ENCODE measurements at regions not wholly inside any gene's neighbourhood (a gene's known extent, or its start where the extent isn't known, plus 50 kb on each side); places are given as distances from the start of the nearest gene placed in this dataset.
A peak's percentile ranks its signal among the peaks of the same experiment; 100 is the strongest.

GRCh38 chr2:12299431-12299830 lies 417.3 kb upstream of the TRIB2 start:
- no peak for DNase-seq (ENCODE audit: extremely low read depth in 1 of 2, low read depth in 1 of 2)

- no peak for DNase-seq (ENCODE audit: extremely low read depth in 1 of 2, low read depth in 1 of 2)
Observed at GRCh38 chr2:12300019-12300602, 416.6 kb upstream of the TRIB2 start.

DNA sequence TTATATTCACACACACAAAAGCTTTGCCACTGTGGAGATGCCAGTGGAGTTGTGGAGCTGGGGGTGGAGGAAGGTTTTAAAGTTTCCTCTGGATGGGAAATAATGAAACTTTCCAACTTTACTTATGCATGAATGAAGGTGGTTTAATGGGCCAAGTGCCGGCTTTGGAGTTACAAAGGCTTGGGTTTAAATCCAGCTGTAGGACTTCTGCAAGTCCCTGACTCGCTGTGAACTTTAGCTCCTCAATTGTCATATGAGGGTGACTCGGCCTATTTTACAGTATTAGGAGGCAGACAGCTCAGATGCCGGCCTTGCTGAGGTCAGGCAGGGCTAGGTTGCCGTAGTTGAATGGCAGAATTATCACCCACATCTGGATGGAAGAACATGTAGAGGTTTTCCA lies 415.8 kb upstream of the TRIB2 start:
- DNase-seq (ENCODE audit: extremely low read depth in 1 of 2, low read depth in 1 of 2), result no peak

DNA sequence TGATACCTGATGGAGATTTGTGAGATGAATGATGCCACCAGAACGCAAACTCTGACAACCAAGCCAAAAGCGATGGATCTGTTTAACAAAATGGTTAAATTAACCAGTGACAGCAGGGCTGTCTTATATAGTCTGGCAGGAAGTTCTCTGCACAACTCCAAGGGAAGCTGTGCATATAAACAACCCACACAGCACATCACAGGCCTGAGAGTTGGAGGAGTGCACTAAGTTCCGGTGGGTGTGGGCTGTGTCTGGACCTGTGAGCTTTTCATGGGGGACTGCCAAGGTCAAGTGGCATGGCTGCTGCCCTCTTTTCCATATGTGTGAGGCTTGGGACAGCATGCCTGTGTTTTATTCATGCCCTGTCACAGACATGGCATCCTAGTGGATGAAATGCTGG lies 414.6 kb upstream of the TRIB2 start:
- no peak for DNase-seq (ENCODE audit: extremely low read depth in 1 of 2, low read depth in 1 of 2)

DNA sequence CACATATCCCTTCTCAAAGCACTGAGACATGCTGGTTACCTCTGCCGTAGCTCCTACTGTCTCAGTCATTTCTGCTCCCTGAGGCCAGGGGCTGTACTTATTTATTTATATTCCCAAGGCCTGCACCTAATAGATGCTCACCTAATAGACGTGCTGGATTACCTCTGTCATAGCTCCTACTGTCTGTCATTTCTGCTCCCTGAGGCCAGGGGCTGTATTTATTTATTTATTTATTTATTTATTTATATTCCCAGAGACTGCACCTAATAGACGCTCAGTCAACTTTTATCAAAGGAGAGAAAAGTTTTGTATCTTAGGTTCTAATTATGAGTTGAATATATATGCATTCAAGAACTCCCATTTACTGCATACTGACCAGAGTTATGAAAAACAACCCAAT lies 414.0 kb upstream of the TRIB2 start:
- DNase-seq (ENCODE audit: extremely low read depth in 1 of 2, low read depth in 1 of 2), result no peak

DNA sequence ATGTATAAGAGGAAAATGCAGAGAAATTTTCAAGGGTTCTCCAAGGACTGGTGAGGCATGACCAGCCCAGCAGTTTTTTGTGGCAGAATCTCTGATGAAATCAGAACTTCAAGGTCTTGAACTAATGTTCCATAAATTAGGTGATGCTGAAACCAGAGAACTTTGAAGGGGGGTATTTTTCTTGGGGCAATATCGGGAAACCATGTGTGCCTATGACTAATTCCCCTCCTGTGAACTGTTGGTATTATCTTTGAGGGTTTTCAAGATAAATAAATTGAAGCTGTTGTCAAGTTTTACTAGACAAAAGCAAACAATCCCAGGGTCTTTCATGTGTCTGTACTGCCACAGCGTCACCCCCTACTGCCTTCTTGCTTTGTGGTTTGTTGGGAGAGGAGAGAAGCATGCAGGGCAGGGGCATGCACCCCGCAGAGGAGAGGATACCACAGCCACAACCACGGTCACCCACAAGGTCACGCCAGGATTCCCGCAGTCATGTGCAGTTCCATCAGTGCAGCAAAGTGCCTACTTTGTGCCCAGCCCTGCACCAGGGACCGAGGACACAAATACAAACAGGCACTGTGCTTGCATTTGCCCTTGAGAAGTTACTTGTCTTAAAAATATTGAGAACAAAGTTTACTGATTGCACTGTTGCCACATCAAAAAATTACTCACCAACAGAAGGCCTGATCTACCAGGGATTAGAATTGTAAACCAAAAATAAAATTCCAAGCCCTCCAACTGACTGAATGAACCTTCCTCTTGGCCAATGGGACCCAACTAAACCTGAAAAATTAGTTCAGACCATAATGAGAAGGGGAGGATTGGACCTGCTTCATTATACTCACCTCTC lies 413.3 kb upstream of the TRIB2 start:
- peak in 1 of 2 donors; percentile 7 for DNase-seq (ENCODE audit: extremely low read depth in 1 of 2, low read depth in 1 of 2)

DNA sequence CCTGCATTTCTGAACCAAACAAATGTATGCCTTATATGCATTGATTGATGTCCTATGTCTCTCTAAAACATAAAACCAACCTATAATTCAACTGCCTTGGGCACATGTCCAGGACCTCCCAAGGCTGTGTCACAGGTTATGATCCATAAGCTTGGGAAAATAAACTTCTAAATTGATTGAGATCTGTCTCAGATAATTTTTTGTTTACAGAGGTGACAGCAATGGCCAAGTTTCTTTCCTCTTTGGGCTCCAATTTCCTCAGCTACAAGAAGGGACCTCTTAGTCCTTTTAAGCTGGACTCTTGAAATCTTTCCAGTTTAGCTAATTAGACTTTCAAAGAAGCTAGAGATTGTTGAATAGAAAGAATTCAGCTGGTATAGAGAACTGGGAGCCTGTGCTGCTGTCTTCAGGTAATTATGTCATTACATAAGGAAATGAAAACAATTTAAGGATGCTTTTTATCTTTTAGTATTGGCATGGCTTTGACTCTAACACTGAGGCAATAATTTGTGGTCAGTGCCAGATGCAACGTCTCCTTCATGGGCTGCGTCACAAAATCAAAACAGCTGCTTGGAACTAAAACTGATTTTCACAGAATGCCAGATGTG lies 412.1 kb upstream of the TRIB2 start:
- no peak for DNase-seq (ENCODE audit: extremely low read depth in 1 of 2, low read depth in 1 of 2)

GRCh38 chr2:12305931-12306330 lies 410.8 kb upstream of the TRIB2 start:
- DNase-seq (ENCODE audit: extremely low read depth in 1 of 2, low read depth in 1 of 2), result no peak

DNA sequence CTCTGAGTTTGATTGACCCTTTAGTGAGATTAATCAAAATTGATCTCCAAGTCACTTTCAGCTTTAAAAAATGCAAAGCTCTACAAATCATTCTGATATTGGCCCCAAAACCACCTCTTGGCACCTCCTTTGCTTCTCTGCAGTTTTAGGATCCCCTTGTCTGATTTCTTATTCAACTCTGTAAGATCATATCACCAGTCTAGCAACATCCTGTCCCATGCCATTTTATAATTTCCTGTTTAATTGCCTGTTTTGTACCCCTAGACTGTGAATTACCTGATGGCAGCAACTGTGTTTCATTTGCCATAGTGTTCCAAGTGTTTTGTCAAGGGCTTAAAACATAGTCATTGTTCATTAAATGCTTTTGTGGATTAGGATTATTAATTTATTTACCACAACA lies 406.3 kb upstream of the TRIB2 start:
- DNase-seq (ENCODE audit: extremely low read depth in 1 of 2, low read depth in 1 of 2), result no peak

- DNase-seq (ENCODE audit: extremely low read depth in 1 of 2, low read depth in 1 of 2), result no peak
Observed at GRCh38 chr2:12313445-12314126, 403.1 kb upstream of the TRIB2 start.

DNA sequence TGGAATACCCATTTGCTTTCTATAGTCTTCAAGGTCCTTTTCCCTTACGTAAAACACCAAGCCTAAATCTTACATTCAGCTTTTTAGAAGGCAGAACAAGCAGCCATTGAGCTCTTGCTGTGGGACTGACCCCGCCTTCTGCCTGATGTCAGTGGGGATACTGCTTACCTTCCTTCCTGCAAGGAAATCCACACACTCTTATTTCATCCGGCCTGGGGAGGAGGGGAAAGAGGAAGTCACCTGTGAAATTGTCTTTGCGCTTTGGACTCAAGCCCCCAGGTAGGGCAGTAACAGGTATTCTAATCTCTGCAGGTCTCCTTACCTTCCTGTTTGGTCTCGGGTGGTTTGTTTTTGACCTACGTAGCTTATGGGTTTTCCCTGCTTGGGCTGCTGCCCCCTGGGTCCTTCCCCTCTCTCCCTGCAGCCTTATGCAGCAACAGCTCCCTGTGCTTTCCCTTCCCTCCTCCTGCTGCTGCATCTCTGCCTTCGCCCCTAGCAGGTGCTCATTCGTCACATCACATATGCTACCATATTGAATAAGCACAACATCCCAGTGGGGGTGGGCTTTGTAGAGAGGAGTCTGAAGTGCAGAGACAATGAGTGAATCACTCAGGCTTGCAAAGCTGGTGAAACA lies 402.5 kb upstream of the TRIB2 start:
- no peak for DNase-seq (ENCODE audit: extremely low read depth in 1 of 2, low read depth in 1 of 2)

DNA sequence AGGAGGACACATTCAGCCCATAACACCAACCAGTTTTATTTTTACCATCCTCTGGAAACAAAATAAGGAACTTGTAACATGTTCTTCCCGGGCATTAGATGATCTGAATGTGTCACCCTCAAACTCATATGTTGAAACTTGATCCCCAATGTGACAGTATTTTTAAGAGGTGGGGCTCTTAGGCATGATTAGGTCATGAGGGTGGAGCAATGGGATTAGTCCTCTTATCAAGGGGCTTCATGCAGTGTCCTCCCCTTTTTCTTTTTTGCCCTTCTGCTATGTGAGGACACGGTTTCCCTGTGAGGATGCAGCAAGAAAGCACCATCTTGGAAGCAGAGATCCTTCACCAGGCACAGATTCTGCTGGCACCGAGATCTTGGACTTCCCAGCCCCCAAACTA lies 401.5 kb upstream of the TRIB2 start:
- DNase-seq (ENCODE audit: extremely low read depth in 1 of 2, low read depth in 1 of 2), result no peak

DNA sequence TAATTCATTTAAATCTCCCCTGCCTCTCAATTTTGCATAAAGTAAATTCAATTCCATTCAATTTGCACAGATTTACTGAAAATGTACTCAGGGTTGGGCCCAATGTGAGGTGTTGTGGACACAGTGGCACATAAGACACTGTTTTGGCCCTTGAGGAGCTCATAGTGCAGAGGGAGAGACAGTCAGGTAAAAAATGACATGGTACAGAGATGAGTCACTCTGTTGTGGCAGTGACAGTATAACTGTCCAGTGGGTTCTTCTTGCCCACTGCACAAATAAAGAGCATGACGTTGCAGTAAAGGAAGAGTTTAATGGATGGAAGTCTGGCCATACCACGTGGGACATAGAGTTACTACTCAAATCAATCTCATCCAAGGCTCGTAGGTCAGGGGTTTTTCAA lies 400.3 kb upstream of the TRIB2 start:
- no peak for DNase-seq (ENCODE audit: extremely low read depth in 1 of 2, low read depth in 1 of 2)

DNA sequence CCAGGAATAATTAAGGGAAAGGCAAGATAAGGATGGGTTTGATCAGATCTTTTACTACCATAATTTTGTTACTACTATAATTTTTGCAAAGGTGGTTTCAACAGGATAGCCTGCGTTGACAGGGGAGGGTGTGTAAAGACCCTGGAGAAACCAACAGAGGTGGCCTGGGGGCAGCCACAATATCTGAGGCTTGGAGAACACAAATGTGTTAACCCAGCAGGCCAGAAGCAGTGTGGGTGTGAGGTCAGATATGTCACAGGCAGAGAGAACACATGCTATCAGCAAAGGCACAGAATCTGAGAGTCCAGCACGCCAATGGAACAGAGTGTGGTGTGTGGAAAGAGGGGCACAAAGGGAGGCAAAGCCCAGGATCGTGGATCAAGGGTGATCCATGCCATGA lies 399.4 kb upstream of the TRIB2 start:
- DNase-seq (ENCODE audit: extremely low read depth in 1 of 2, low read depth in 1 of 2), result no peak

GRCh38 chr2:12317814-12318426 lies 398.8 kb upstream of the TRIB2 start:
- DNase-seq (ENCODE audit: extremely low read depth in 1 of 2, low read depth in 1 of 2), result no peak

- no peak for DNase-seq (ENCODE audit: extremely low read depth in 1 of 2, low read depth in 1 of 2)
Observed at GRCh38 chr2:12318427-12319057, 398.2 kb upstream of the TRIB2 start.

GRCh38 chr2:12320027-12320734 lies 396.6 kb upstream of the TRIB2 start:
- no peak for DNase-seq (ENCODE audit: extremely low read depth in 1 of 2, low read depth in 1 of 2)

GRCh38 chr2:12320991-12321641 lies 395.6 kb upstream of the TRIB2 start:
- DNase-seq (ENCODE audit: extremely low read depth in 1 of 2, low read depth in 1 of 2), result no peak

DNA sequence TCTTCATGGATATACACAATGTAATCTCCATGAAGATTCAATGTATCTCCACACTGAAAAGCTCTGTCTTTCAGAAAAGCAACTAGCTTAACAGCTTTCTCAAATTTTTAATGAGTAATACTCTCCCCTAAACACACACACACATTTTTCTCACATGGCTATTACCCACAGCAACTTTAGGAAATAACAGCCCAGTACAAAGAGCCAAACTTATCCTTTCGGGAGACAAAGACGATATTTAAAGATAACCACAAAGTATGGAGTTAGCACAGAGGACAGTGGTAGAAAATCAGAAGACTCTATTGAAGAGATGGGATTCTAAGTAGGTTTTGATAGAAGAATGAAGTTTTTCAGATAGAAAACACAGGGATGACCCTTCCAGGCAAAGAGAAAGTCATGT lies 394.9 kb upstream of the TRIB2 start:
- DNase-seq (ENCODE audit: extremely low read depth in 1 of 2, low read depth in 1 of 2), result no peak

Measured in stimulated activated CD8-positive, alpha-beta memory T cell treated with anti-CD3 and anti-CD28 coated beads, Interleukin-7, amount 100 ng/mL, for 48 hours (primary cell).